ENCODE measurements at regions not wholly inside any gene's neighbourhood (a gene's known extent, or its start where the extent isn't known, plus 50 kb on each side); places are given as distances from the start of the nearest gene placed in this dataset.

- TF ChIP-seq CTCF (IDR thresholded peaks at IDR 0.05; ENCODE audit: insufficient read depth, low read depth, low read length), result no peak
- TF ChIP-seq EZH2 (IDR thresholded peaks at IDR 0.05; ENCODE audit: insufficient read depth, low read length), result no peak
Measured at GRCh38 chr9:18350036-18350435, 123.9 kb upstream of the ADAMTSL1 start.

All from astrocyte (in vitro differentiated cells and primary cell).